ENCODE measurements at regions not wholly inside any gene's neighbourhood (a gene's known extent, or its start where the extent isn't known, plus 50 kb on each side); places are given as distances from the start of the nearest gene placed in this dataset.

DNA sequence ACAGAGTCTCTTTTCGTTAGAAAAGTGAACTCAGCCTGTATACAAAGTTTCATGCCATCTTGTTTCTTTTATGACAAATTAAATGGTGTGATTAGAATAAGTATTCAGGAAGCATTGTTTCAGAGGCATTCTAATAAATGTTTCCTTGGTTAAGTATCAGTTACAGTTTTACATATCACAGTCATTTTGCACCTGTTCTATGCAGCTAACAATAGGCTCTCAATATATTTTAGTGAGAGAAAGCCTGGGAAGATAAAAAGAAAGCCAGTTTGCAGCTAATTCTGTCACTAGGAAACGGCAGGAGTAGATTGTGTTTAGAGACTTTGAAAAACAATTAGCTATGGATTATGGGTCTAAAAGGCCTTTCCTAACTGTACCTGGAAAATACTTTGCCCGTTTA, 252.8 kb downstream of the ZIC1 start:
- Histone ChIP-seq H3K23ac (ENCODE audit: low read depth, low read length) (no peak overlapping the region), H2BK15ac (ENCODE audit: low read depth, low read length) (no peak overlapping the region), H2BK120ac (ENCODE audit: low read depth, low read length) (no peak overlapping the region), H3K9ac (ENCODE audit: low read depth, low read length) (no peak overlapping the region), H3K4me1 (ENCODE audit: control insufficient read depth, insufficient read depth, low read length) (no peaks in the 10 kb centered on the region), H3K9me1 (ENCODE audit: insufficient read depth, low read length) (no peaks in the 10 kb centered on the region), H2BK5ac (ENCODE audit: low read depth, low read length, poor library complexity, severe bottlenecking) (no peak overlapping the region), H2AFZ (replicated peaks; ENCODE audit: low read length, poor library complexity) (no peak overlapping the region), H3K4me2 (ENCODE audit: low read depth, low read length) (no peak overlapping the region), H3K4me3 (ENCODE audit: insufficient read depth, low read depth, low read length) (no peak overlapping the region), H4K20me1 (ENCODE audit: insufficient read depth, low read length) (no peaks in the 10 kb centered on the region), H3K27me3 (ENCODE audit: control insufficient read depth, insufficient read depth, low read length) (no peaks in the 10 kb centered on the region), H4K91ac (ENCODE audit: insufficient read depth, low read depth, low read length) (no peak overlapping the region), H3K79me1 (ENCODE audit: low read depth in 1 of 2, low read length in 2 of 2) (no peaks in the 10 kb centered on the region), H3K36me3 (ENCODE audit: control insufficient read depth, insufficient read depth, low read length) (no peaks in the 10 kb centered on the region), H2AK5ac (ENCODE audit: low read depth, low read length) (no peak overlapping the region), H3K14ac (replicated peaks; ENCODE audit: low read depth, low read length) (no peak overlapping the region), H2AK9ac (replicated peaks; ENCODE audit: low read depth, low read length, poor library complexity) (no peak overlapping the region), H4K5ac (ENCODE audit: low read depth, low read length) (no peak overlapping the region), H3K4ac (ENCODE audit: low read depth, low read length) (no peak overlapping the region), H3K27ac (ENCODE audit: insufficient read depth, low read length) (no peak overlapping the region), H3K56ac (ENCODE audit: extremely low read depth, insufficient read depth, low read length) (no peak overlapping the region), H3K18ac (ENCODE audit: low read depth, low read length) (no peak overlapping the region), H4K8ac (ENCODE audit: low read depth in 2 of 2, low read length in 2 of 2) (no peak overlapping the region), H2BK20ac (ENCODE audit: low read depth, low read length) (no peak overlapping the region), H3K9me3 (ENCODE audit: control insufficient read depth, insufficient read depth, low read length) (no peaks in the 10 kb centered on the region)
- DNase-seq (no peak), ATAC-seq (ENCODE audit: low read depth) (no peak)
- CTCF ChIA-PET, result interaction anchor here (0.5 kb wide), 1 partner anchor 1472 kb away, joined by 3 read pairs; no protein-coding TSS in a partner anchor
- dilution Hi-C loops (cut with HindIII; ENCODE audit: low sequenced_read_pairs, unreplicated experiment), result no loop called here
- no TSS peak for BruUV-seq (replicated peaks)
- TF ChIP-seq CEBPB (IDR thresholded peaks at IDR 0.05; ENCODE audit: low read depth, low read length), result no peak
- 57% methylated on average over 1 of the region's 3 CpGs; no CpG with 5 or more reads in 1 of the 2 experiments for WGBS, 2 experiments (ENCODE audit: extremely low coverage in 2 of 2, insufficient read length in 1 of 2)
- POLR2A ChIA-PET (ENCODE audit: unreplicated experiment), result no interaction called here
- intact Hi-C loops (cut with micrococcal nuclease), result no loop called here
- in situ Hi-C loops (cut with MboI; ENCODE audit: low sequenced_read_pairs), result no loop called here

Data from IMR-90 (cell line).